NCI-H510A treated with DMSO at 0.1 percent for 48 hours (cell line): ENCODE measurements at regions not wholly inside any gene's neighbourhood (a gene's known extent, or its start where the extent isn't known, plus 50 kb on each side); places are given as distances from the start of the nearest gene placed in this dataset.

Source experiments
- DNase-seq: peaks from one replicate; lab custom pipeline; 2025; lab: John Stamatoyannopoulos, UW

DNA sequence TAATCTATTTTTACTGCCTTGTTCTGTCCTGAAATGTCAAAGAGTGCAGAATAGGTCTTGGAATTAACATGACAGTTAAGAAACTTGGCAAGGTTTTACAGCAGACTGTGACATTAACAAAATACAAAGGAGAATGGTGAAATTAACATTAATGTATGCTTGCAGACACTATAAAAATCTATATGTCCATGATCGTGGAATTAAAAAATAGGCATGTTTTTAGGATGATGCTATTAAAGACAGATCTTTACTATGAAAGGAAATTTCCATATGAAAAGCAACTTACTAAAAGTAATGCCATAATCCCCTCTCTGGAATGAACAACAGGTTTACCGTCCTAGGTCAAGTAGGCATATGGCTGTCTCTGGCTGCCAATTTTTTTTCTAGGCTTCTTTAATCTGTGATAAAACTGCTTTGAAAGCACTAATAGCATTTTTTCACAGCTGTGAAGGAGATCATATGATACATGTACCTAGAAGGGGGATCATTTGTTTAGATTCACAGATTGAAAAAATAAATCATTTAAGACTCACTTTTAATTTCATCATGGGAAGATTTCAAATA, 291.5 kb downstream of the ZNF536 start:
- DNase-seq: no peak

- no peak for DNase-seq
These were observed 290.2 kb downstream of the ZNF536 start for GRCh38 chr19:30662211-30662861.

DNA sequence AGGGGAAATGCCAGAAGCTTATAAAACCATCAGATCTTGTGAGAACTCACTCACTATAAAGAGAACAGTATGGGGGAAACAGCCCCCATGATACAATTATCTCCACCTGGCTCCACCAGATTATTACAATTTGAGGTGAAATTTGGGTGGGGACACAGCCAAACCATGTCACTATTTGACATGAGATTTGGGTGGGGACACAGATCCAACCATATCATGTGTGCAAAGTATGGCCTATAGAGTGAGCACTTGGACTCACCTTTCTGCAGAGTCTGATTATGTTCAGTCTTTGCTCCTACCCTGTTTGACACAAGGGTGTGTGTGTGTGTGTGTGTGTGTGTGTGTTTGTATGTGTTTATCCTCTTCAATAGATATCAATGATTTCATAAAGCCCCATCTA, 287.5 kb downstream of the ZNF536 start:
- DNase-seq: no peak

DNA sequence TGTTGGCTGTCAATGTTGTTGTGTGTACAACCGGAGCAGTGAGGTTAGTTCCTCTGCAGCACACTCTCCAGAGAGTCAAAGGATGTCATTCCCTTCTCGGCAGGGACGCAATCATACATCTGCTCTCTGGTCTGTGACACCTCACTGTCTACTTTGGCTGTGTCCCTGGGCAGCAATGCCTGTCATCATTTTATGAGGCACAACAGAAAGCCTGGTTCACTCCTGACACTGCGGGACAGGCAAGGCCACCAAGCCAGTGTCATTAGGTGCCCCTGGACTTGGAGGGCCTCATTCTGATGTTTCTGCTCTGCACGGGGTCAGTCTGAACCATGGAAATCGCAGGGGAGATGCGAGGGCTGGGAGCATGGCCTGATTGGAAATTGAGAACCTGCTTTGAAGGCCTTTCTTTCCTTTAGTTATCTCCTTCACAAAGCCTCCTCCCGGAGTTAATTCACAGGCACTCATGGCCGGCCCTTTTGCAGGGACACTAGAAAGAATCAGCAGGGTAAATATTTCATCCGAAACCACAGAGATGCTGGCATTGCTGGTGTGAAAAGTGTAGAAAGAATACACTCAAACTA, 284.4 kb downstream of the ZNF536 start:
- DNase-seq: no peak

DNA sequence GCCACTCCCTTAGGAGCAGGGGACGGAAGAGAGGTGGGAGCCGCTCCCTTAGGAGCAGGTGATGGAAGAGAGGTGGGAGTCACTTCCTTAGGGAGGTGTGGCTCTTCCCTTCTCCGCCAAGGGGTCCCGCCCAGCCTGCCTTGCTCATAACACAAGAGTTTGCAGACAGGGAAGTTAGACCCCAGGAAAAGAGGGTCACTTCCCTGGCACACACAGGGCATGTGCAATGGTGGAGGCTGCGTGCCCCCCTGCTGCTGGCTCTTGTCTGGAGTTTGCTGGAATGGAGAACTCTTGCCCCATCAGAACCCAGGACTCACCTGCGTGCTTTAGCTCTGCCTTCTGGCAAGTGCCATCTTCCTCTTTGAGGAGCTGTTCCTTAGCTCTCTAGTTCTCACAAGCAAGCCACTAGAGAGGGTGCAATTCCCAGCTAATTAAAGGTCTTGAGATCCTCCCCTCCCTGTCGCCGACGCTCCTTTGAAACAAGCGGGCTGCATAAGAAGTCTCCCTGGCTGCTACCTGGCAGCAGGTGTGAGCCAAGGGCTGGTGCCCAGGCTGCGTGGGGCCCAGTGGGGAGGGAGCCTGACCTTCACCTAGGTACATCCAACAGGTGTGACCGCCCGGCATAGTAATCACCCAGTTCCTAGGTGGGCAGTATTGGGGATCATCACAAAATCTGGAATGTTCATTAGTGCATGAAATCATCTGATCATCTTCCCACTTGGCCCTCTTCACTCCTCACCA, 281.6 kb downstream of the ZNF536 start:
- no peak for DNase-seq

GRCh38 chr19:30652751-30653150, 280.6 kb downstream of the ZNF536 start:
- DNase-seq: no peak

GRCh38 chr19:30651691-30652090, 279.5 kb downstream of the ZNF536 start:
- DNase-seq: no peak

DNA sequence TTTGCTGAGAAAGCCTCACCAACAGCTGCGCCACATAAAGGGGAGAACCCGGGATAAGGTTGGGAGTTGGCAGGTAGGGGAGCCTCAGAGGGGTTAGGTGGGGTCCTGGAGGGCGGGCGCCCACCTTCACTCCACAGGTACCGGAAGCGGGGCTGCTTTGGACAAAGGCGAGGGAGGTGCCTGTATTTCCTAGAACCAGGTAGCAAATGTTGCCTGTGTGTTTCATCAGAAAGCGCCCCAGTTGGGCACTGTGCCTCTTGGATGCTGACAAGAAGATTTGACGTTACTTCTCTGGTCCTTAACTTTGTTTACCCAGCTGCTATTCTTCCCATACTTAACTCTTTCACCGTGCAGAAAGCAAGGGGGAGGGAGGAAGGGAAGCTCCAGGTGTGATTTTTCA, 278.9 kb downstream of the ZNF536 start:
- DNase-seq: no peak

GRCh38 chr19:30649934-30650614, 277.9 kb downstream of the ZNF536 start:
- DNase-seq: peak; percentile 7

DNA sequence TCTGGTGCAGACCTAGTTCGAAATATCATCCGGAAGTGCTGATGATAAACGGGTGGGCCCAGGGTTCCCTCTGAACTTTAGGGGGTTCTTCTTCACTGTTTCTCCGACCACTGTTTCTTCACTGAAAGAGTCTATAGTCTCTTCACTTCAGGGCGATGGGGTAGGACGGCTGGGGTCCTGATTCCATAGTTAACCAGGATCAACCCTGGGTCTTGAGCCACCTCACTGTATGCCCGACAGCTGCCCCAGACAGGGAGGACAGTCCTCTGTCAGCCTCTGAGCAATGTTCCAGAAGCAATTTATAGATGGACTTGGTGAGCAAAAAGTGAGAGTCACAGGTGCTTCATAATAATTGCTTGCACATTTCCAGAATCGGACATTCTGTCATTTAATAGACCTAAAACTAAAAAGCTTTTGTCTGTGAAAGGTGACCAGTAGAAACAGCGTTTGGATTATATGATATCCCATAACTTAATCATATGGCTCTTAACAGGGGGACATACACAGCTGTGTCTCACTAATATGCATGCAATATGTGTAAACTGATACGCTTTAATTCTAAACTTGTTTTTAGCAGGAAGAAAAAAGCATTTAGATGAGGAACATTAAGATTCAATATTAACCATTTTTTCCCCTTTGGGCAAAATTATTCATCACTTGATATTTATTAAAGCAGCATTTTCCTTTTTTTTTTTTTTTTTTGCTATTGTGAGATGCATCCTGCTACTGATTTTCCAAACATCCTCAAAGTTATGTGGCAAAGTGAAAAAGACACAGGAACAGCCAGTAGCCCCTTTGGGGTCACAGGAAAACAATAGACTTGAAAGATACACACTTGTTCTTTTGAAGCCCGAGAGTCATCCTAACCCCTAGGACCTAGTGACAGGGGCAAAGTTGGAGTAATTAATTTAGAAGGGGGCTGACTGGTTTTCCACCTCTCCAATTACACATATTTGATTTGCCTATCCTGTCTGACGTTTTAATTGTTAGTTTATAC, 277.0 kb downstream of the ZNF536 start:
- no peak for DNase-seq

DNA sequence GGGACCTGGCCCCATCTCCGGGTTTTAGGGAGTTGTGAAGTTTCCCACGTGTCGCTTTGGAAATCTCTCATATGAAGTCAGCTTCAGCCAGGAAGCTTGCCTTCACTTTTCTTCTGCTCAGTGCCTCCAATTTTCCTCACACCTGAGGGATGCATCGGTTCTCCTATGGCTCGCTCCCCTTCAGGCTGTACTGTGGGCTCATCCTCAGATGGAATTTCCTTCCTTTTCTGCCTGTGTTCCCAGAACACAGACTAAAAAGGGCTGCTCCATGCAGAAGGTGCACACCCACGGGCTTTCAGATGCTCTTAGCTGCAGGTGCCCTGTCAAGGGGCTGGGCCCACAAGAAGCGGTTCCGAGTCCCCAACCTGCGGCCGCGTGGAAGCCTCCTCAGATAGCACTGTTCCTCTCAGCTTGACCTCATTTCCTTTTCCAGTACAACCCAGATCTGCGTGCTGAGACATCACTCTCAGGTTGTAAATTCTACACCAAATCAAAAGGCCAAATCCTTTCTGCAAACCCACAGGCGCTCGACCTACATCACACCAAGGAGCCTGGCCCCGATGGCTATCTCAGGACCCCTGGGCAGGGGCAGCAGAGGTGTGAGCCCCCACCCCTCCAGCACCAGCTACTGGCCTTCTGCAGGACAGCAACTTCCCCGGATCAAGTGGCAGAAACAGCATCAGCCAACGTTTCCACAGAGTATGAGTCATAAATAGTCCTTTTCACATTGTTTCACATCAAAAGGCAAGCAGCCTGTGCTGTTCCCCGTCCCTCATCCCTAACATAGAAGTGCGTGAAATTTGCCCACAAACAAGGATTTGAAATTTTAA, 275.9 kb downstream of the ZNF536 start:
- DNase-seq: no peak

DNA sequence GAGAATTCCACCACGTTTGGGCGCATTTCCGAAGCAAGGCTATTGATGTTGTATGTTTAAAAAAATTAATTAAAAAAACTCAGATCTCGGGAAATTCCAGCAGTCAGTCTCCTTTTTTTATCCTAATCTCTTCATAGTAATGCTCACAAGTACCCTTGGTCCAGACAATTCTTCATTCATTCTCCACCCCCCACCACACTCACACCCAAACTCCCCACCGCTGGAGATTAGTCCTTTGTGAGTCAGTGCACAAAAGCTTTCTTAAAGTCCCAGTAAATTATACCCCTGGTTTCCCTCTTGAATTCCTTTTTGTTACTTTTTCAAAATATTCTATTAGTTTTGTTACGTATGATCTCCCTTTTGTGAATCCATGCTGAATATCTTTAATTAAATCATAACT, 274.6 kb downstream of the ZNF536 start:
- DNase-seq: no peak

DNA sequence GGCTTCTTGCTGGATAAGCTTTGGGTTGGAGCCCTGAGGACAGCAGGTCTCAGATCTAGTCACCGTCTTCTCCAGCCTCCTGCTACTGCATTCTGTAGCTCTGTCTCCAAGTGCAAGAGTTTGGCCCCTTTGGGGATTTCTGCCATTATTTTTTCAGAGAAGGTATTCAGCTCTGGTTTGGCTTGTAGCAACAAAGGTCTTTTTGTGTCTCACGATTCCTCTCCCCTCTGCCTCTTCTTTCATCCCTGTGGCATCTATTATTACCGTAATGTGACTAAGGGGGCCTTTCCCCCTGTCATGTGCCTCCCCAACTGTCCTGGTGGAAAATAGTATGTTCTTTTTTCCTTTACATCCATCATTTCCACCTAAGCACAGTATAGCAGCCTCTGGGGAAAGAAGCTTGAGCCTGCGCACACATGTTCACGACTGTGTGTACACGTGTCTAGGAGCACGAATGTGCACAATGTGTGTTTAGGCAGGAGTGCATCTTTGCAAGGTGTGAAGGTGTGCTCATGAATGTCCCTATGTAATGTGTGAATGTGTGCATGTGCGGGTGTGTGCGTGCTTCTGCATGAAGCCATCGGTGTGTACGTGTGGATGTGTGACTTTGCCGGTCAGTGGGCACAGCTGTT, 273.9 kb downstream of the ZNF536 start:
- DNase-seq: no peak

GRCh38 chr19:30640252-30640965, 268.2 kb downstream of the ZNF536 start:
- DNase-seq: no peak

DNA sequence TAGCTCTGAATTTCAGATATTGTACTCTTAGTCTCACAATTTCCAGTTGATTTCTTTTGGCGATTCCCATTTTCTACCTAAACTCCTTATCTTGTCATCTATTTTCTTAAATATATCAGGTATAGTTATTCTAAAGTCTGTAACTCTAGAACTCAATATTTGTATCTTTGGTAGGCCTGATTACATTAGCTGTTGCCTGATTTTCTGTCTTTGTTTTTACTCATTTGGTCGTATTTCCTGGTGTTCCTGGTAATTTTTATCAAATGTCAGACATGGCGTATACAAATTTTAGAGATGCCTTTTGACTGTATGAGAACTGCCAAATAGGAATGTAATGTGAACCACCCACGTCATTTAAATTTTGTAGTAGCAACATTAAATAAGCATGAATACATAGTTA, 266.7 kb downstream of the ZNF536 start:
- no peak for DNase-seq

DNA sequence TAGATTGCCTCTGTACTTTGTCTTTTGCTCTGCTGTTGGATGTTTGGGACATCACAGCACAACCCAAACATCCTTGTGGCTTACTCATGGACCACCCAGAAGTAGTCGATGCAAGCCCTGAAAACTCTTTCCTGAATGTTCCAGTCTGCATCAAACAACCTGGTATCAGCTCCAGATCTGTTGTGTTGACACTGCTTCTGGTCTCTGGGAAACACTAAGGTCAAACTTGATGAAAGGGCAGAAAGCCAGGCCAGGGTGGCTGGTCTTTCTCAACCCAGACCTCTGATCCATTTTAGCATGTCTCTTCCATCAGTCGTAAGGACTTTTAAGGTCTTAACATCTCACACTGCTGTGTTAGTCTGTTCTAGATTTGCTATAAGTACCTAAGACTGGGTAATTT, 265.7 kb downstream of the ZNF536 start:
- DNase-seq: no peak

- no peak for DNase-seq
These were observed 263.1 kb downstream of the ZNF536 start for GRCh38 chr19:30634996-30635975.
